HL-60 (cell line): ENCODE measurements at regions not wholly inside any gene's neighbourhood (a gene's known extent, or its start where the extent isn't known, plus 50 kb on each side); places are given as distances from the start of the nearest gene placed in this dataset.

Experiments
- DNase-seq, 2 experiments: peaks; one replicate each; pipeline ENCODE4 v3.0.0-alpha.2; 2010 to 2020; ENCODE audit warnings: low read depth in 1 of 2, low spot score in 1 of 2
- H3K27ac ChIP-seq: fragments of 250-450 bp; sonication (Bioruptor Pico); replicated peaks from 2 replicates; pipeline ENCODE4 v1.5.1; 2020; ENCODE audit warnings: mild to moderate bottlenecking, moderate library complexity
- H3K27me3 ChIP-seq: fragments of 250-450 bp; sonication (Bioruptor Pico); 2 replicates; pipeline ENCODE4 v1.5.1; 2021; ENCODE audit warnings: mild to moderate bottlenecking, moderate library complexity; ENCODE audit not compliant: insufficient read depth, poor library complexity, severe bottlenecking
- H3K4me3 ChIP-seq: replicated peaks from 2 replicates; pipeline ENCODE4 v1.5.1; 2011; ENCODE audit warnings: mild to moderate bottlenecking, control low read depth, low read length; ENCODE audit not compliant: insufficient read depth
- CTCF ChIP-seq: IDR thresholded peaks from one replicate; pipeline ENCODE4 v1.5.1; 2011; ENCODE audit warnings: low read length, control low read depth, inconsistent platforms; ENCODE audit not compliant: insufficient read depth
- GABPA ChIP-seq: IDR thresholded peaks from 2 replicates; pipeline ENCODE4 v1.6.1; 2012; ENCODE audit warnings: low read depth
- POLR2AphosphoS5 ChIP-seq: IDR thresholded peaks from 2 replicates; pipeline ENCODE4 v1.6.1; 2012; ENCODE audit warnings: low read depth
- REST ChIP-seq: IDR thresholded peaks from 2 replicates; pipeline ENCODE4 v1.6.1; 2012; ENCODE audit warnings: low read depth; ENCODE audit not compliant: insufficient replicate concordance
- SPI1 ChIP-seq: IDR thresholded peaks from 2 replicates; pipeline ENCODE4 v1.6.1; 2012; ENCODE audit warnings: low read depth, mild to moderate bottlenecking, borderline replicate concordance

DNA sequence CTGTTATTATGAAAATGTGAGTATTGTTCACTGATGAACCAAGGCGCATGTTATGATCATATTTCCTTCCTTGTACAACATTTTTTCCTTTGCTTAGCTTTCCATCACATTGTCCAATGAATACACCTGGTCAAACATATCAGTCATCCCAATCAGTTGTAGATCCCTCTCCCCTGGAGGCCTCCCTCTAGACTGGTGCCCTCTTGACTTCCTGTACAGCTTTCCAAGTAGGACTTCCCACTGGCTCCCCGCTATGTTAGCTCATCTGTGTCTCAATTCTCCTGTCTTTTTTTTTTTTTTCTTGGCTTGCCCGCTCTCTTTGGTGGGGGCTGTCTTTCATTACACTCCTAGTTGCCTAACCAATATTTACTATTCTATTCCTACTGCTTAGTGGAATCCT is 214.2 kb upstream of the NPY start:
- H3K27me3 ChIP-seq: no peaks in the 10 kb centered on the region
- DNase-seq: no peak
- TF ChIP-seq REST: no peak
- TF ChIP-seq SPI1: no peak
- TF ChIP-seq CTCF: no peak
- TF ChIP-seq POLR2AphosphoS5: no peak
- TF ChIP-seq GABPA: no peak
- H3K27ac ChIP-seq: no peak overlapping the region
- H3K4me3 ChIP-seq: no peak overlapping the region

DNA sequence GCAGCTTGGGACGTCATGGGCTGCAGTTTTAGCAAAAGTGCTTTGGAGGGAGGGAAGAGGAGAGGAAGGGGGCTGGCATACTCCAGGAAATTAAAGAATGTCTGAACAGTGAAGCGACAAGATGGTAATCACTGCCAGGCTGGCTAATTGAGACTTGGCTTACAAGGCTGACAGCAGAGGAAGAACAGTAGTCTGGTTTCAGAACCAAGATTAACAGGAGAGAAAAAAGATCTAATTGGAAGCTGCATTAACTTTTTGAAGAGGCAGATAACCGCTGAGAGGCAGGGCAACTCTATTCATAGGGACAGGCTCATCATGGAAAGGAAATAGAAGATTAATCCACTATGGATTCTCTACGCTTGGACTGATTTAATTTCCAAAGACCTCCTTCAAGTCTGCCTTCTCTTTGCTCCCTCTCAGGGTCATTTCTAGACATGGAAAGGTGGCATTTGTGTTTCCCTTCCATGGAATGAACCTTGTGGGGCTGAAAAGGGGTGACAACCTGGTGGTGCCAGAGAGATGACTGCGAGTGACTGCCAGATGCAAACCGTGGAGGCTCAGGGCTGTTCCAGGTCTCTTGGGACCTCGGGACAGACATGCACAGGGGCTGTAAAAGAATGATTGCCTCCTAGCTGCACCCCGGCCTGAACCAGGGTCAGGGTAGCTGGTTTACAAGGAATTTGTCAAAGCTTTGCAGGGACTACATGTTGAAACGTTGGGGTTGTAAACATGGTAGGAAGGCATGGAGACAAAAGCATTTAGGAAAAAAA is 210.2 kb upstream of the NPY start:
- no peak for DNase-seq
- H3K27ac ChIP-seq: no peak overlapping the region
- no peak overlapping the region for H3K4me3 ChIP-seq
- TF ChIP-seq REST: no peak
- no peak for TF ChIP-seq SPI1
- TF ChIP-seq GABPA: no peak
- H3K27me3 ChIP-seq: no peaks in the 10 kb centered on the region

DNA sequence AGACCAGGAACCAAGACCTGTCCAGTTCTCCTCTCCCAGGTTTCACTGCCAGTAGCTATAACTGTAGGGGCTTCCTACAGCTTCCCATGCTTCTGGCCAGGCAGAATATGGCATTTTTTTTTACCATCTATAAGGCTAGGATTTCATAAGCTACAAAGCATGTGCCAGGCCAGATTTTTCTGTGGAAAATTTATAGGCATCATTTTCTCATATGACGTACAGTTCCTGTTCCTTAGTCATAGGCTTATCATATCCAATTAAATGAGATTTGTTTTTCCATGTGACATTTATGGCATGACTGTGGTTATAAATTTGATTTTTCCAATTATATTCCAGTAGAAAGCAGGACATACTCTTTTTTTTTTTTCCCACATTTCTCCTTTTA is 208.6 kb upstream of the NPY start:
- H3K4me3 ChIP-seq: no peak overlapping the region

More for the DNA sequence above, 208.6 kb upstream of the NPY start:
- TF ChIP-seq SPI1: no peak
- no peak for TF ChIP-seq POLR2AphosphoS5
- no peak for TF ChIP-seq REST
- TF ChIP-seq GABPA: no peak
- no peak for TF ChIP-seq CTCF
- no peaks in the 10 kb centered on the region for H3K27me3 ChIP-seq
- no peak overlapping the region for H3K27ac ChIP-seq
- DNase-seq: no peak
